ENCODE measurements at regions not wholly inside any gene's neighbourhood (a gene's known extent, or its start where the extent isn't known, plus 50 kb on each side); places are given as distances from the start of the nearest gene placed in this dataset.

- TF ChIP-seq, protein P1, sequence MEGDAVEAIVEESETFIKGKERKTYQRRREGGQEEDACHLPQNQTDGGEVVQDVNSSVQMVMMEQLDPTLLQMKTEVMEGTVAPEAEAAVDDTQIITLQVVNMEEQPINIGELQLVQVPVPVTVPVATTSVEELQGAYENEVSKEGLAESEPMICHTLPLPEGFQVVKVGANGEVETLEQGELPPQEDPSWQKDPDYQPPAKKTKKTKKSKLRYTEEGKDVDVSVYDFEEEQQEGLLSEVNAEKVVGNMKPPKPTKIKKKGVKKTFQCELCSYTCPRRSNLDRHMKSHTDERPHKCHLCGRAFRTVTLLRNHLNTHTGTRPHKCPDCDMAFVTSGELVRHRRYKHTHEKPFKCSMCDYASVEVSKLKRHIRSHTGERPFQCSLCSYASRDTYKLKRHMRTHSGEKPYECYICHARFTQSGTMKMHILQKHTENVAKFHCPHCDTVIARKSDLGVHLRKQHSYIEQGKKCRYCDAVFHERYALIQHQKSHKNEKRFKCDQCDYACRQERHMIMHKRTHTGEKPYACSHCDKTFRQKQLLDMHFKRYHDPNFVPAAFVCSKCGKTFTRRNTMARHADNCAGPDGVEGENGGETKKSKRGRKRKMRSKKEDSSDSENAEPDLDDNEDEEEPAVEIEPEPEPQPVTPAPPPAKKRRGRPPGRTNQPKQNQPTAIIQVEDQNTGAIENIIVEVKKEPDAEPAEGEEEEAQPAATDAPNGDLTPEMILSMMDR (IDR thresholded peaks at IDR 0.05; ENCODE audit: poor library complexity) = no peak
- no peak for TF ChIP-seq EZH2 (IDR thresholded peaks at IDR 0.05; ENCODE audit: borderline replicate concordance)
- TF ChIP-seq EZH2phosphoT487 (IDR thresholded peaks at IDR 0.05; ENCODE audit: low read depth, severe bottlenecking, unreplicated experiment) = no peak
Measured at GRCh38 chr16:85362443-85362842, 250.2 kb upstream of the CIBAR2 start.

All from hepatocyte (in vitro differentiated cells).